ENCODE measurements at regions not wholly inside any gene's neighbourhood (a gene's known extent, or its start where the extent isn't known, plus 50 kb on each side); places are given as distances from the start of the nearest gene placed in this dataset.

DNA sequence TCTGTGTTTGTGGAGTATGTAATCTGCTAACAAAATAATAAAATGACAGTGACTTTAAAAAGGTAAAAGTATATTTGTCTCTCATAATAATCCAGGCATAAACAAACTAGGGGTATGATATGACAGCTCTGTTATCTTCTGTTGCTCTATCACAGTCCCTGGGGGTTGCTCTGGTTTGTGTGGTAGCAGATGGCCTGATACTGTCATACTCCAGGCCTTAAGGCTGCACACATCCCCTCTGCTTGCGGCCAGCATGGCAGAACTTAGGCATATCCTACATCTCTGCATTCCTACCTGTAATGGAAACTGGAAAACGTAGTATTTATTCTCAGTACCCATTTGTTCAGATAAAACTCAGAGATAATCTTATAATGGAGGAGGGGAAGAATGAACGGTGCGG is 117.9 kb upstream of the HAND2 start:
- TF ChIP-seq, protein P1, sequence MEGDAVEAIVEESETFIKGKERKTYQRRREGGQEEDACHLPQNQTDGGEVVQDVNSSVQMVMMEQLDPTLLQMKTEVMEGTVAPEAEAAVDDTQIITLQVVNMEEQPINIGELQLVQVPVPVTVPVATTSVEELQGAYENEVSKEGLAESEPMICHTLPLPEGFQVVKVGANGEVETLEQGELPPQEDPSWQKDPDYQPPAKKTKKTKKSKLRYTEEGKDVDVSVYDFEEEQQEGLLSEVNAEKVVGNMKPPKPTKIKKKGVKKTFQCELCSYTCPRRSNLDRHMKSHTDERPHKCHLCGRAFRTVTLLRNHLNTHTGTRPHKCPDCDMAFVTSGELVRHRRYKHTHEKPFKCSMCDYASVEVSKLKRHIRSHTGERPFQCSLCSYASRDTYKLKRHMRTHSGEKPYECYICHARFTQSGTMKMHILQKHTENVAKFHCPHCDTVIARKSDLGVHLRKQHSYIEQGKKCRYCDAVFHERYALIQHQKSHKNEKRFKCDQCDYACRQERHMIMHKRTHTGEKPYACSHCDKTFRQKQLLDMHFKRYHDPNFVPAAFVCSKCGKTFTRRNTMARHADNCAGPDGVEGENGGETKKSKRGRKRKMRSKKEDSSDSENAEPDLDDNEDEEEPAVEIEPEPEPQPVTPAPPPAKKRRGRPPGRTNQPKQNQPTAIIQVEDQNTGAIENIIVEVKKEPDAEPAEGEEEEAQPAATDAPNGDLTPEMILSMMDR (IDR thresholded peaks at IDR 0.05): no peak
- no peak for TF ChIP-seq POLR2A (IDR thresholded peaks at IDR 0.05)
